ENCODE measurements at regions not wholly inside any gene's neighbourhood (a gene's known extent, or its start where the extent isn't known, plus 50 kb on each side); places are given as distances from the start of the nearest gene placed in this dataset.
A peak's percentile ranks its signal among the peaks of the same experiment; 100 is the strongest.

DNA sequence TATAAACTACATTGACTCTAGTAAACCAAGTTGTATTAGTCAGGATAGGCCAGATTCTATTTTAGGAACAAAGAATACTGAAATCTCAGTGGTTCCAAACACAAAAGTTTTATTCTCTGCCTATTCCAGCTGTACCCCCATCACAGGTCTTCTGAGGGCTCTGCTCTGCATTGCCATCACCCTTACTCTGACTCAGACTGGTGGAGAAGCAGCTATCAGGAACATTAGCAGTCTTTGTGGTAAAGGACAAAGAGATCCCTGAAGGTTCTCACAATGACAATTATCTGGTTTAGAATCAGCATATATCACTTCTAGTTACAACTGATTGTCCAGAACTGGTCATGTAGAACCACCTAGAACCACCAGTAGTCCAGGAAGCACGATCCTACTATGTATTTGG lies 251.1 kb downstream of the GLUD2 start:
- no peak for FAIRE-seq
- no peak for TF ChIP-seq POLR2A (IDR thresholded peaks at IDR 0.05; ENCODE audit: low read depth, low read length)
- no peak for DNase-seq (ENCODE audit: insufficient read length, low spot score)

DNA sequence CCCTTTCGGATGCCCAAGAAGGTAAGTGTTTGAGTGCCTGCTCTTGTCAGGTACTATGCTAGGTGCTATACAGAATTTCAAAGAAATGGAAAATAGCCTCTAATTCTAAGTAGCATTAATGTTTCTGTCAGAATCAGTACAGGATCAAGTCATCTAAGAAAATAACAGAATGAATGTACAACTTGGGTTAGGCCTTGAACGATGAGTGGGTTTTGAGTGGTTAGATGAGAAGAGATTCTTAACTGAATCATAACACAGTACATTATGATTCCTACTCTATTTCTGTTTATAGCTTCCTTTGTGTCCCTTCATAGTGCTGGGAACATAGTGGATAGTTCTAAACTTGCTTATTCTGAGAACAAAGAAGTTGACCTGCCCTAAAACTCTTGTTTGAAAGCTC lies 253.9 kb downstream of the GLUD2 start:
- TF ChIP-seq POLR2A (IDR thresholded peaks at IDR 0.05; ENCODE audit: low read depth, low read length) = no peak
- no peak for FAIRE-seq
- DNase-seq (ENCODE audit: insufficient read length, low spot score) = no peak

DNA sequence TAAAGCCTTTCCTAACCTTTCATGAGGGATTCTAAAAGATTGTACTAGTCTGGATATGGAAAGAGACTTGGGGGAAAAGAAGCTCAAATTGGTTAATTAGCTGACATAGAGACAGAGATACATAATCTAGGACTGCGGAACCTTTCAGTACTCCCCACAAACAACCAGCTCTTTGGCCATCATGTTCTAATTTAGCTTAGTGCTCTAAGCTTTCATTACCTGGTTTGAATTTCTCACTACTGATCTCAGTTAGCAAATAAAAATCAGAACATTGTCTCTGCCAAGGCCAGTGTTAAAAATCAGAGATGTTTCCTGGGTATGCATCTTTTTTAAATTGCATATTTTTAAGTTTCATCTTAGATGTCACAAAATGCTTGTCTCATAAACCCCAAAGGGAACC lies 254.4 kb downstream of the GLUD2 start:
- DNase-seq (ENCODE audit: insufficient read length, low spot score) = no peak
- TF ChIP-seq POLR2A (IDR thresholded peaks at IDR 0.05; ENCODE audit: low read depth, low read length) = no peak
- FAIRE-seq = no peak

DNA sequence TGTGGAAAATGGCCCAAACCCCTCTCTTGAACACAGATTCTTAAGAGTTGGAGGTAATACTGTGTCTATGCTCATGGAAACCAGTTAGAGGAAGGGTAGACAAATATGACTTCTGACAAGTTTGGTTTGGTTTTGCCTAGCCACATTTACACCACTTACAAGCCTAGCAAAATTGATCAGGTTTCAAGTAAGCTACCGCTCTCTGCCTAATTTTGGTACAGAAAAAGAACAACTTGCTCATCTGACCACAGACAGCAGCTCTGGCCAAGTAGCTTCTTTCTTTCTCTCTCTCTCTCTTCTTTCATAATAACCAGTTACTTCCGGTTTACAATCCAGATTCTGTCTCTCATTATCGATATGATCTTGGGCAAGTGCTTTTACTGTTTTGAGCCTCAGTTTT lies 260.0 kb downstream of the GLUD2 start:
- DNase-seq (ENCODE audit: insufficient read length, low spot score) (no peak), FAIRE-seq (no peak)
- no peak for TF ChIP-seq POLR2A (IDR thresholded peaks at IDR 0.05; ENCODE audit: low read depth, low read length)

DNA sequence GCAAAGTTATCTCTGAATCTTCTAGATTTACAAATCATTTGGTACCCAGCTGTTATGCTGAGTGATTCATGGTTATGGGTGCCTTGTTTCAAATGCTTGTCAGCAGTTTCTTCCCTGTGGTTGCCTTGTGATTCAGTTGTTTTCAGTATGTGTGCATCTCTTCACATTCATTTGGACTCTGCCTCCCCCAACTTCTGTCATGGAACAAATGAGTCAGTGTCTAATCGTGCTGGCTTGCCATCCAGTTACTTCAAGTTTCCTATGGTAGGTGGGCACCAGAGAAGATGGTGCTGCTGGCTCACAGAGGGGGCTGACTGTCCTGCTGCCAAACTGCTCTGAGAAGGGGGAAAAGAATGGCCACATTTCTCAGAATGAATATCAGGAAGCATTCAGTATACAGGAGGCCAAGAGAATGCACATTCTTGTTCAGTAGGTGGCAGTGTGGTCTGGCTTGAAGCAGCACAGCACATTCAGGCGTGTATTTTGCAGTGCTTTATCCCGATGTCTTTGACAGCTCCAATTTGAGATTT lies 260.9 kb downstream of the GLUD2 start:
- no peak for TF ChIP-seq POLR2A (IDR thresholded peaks at IDR 0.05; ENCODE audit: low read depth, low read length)
- peak; percentile 91 for FAIRE-seq
- DNase-seq (ENCODE audit: insufficient read length, low spot score) = peak; percentile 23

DNA sequence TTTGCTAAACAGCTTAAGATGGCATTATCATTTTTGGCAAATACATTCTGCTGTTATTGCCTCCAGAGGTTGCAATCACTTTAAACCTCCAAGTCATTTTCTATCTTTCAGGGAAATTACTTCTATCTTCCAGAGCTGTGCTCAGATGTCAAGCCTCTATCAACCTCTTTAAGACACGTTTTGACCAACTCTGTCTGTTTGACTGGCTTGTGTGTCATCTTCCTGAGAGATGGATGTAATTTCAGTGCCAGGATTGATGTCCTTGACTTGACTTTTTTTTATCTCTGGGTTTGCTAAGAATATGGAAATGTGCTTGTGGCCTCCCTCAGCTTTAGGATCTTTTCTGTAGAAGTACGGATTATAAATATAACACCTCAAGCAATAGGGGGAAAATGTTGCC lies 263.4 kb downstream of the GLUD2 start:
- FAIRE-seq = no peak
- DNase-seq (ENCODE audit: insufficient read length, low spot score) = no peak
- TF ChIP-seq POLR2A (IDR thresholded peaks at IDR 0.05; ENCODE audit: low read depth, low read length) = no peak

DNA sequence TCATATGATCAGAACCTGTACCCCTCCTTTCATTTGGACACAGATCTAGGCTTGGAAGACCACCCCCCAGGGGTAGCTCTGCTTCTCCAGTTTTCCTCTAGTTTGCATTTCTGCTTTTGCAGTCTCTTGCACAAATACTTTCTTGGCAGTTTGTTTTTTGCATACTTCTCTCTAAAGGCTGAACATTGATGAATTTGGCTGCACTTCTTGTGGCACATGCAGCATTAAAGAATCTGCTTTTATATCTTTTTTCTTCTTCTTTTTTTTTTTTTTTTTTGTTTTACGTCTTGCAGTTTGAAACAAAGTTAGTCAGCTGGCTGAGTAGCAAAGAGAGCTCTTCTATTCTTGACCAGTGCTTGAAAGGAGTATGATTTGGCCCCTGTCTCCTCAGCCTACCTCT lies 273.0 kb downstream of the GLUD2 start:
- FAIRE-seq (no peak), DNase-seq (ENCODE audit: insufficient read length, low spot score) (no peak)
- no peak for TF ChIP-seq POLR2A (IDR thresholded peaks at IDR 0.05; ENCODE audit: low read depth, low read length)

DNA sequence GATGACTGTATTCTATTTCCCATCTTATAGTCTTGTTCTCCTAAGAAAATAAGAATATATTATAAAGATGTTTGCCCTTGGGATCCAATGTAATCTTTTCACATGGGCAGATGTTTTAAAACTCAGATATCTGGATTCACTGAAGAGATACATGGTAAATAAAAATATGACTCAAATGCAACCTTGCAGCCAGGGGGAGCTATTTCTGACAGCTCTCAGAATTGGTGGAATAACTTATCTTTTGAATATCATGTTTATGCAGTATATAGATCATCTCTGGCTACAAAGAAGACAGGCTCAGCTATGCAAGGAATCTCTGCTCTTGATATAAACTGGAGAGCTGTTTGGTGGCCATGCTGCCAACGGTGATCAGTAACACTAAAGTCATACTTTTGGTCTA lies 274.7 kb downstream of the GLUD2 start:
- TF ChIP-seq POLR2A (IDR thresholded peaks at IDR 0.05; ENCODE audit: low read depth, low read length) = no peak
- no peak for DNase-seq (ENCODE audit: insufficient read length, low spot score)
- no peak for FAIRE-seq

DNA sequence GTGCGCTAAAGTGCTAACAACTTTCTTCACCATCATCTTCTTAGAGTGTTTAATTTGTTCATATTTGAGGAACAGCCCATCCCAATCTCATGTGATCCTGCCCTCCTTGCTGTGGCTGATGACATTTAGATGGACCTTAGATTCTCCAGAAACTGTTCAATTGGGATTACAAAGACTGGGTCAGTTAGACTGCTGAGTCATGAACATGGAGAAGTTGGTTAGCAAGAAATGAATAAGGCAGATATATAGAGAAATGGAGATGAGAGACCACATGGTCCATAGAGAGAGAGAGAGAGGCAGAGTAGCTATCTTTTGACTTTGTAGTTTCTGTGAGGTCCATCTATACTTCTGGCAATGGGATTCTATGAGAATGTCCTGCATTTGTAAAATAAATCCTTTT lies 275.9 kb downstream of the GLUD2 start:
- FAIRE-seq (no peak), DNase-seq (ENCODE audit: insufficient read length, low spot score) (no peak)
- TF ChIP-seq POLR2A (IDR thresholded peaks at IDR 0.05; ENCODE audit: low read depth, low read length) = no peak

DNA sequence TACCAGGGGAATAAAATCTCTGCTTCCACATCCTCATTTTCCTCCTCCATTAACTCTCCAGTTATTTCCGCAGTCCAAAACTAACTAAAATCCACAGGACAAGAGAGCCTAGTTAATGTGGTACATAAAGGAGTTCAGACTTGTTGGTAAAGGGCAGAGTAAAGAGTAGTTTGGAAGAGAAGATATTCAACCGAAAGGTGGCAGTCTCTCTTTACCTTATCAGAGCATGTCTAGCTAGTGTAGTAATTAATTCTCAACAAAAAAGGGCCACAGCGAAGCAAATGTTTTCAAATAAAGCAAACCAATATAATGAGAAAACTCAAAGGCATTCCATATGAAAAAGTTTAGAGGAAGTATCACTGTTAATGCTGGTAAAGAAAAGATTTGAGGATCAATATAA lies 286.5 kb downstream of the GLUD2 start:
- no peak for DNase-seq (ENCODE audit: insufficient read length, low spot score)
- TF ChIP-seq POLR2A (IDR thresholded peaks at IDR 0.05; ENCODE audit: low read depth, low read length) = no peak
- no peak for FAIRE-seq

DNA sequence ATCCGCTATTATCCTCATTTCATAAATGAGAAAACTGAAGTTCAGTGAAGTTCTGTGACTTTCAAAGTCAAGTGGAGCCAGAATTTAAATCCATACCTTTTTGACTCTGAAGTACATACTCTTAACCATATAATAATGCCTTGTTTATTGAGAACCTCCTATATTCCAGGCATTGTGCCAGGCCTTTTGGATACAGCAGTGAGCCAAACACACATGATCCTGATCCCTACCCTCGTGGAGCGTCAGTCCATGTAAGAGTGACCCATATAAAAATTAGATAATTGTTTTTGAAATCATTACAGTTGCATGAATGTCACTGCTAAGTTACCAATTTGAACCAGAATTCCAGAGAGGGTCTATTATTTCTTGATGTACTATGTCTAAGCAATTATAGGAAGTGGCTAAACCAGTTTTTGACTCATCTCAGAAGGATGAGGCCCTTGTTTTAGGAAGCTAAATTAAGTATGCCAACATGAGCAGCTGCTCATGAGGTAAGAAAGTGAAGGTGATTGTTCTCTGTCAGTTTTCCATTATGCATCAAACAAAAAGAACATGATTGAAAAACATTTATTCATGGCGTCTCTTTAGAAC lies 289.5 kb downstream of the GLUD2 start:
- no peak for FAIRE-seq
- no peak for DNase-seq (ENCODE audit: insufficient read length, low spot score)
- TF ChIP-seq POLR2A (IDR thresholded peaks at IDR 0.05; ENCODE audit: low read depth, low read length) = no peak

DNA sequence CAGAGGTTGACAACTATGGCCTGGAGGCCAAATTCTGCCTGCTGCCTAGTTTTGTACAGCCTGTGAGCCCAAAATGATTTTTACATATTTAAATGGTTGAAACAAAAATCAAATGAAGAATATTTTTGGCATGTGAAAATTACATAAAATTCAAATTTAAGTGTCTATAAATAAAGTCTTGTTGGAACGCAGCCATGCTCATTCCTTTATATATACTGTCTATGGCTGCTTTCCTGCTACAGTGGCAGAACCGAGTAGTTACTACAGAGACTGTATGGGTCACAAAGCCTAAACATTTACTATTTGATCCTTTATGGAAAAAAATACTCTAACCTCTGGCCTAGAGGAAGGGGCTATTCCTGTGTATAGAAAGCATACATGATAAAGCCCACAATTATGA lies 290.4 kb downstream of the GLUD2 start:
- no peak for TF ChIP-seq POLR2A (IDR thresholded peaks at IDR 0.05; ENCODE audit: low read depth, low read length)
- no peak for DNase-seq (ENCODE audit: insufficient read length, low spot score)
- no peak for FAIRE-seq

DNA sequence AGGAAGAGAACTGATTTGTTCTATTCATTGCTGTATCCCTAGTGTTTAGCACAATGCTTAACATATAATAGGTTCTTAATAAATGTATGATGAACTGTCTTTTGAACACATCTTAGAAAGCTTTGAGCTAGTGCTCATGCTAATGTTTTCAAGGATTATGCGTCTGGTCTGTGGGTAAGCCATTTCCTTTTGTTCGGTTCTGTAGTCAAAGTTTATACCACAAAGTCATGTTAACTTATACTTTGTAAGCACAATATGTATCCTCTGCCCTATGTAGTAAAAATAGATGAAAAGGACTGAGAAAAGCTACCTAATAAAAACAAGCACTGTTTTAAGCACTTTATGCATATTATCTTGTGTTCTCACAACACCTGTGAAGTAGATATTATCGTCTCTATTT lies 301.9 kb downstream of the GLUD2 start:
- no peak for TF ChIP-seq POLR2A (IDR thresholded peaks at IDR 0.05; ENCODE audit: low read depth, low read length)
- no peak for FAIRE-seq
- DNase-seq (ENCODE audit: insufficient read length, low spot score) = no peak

DNA sequence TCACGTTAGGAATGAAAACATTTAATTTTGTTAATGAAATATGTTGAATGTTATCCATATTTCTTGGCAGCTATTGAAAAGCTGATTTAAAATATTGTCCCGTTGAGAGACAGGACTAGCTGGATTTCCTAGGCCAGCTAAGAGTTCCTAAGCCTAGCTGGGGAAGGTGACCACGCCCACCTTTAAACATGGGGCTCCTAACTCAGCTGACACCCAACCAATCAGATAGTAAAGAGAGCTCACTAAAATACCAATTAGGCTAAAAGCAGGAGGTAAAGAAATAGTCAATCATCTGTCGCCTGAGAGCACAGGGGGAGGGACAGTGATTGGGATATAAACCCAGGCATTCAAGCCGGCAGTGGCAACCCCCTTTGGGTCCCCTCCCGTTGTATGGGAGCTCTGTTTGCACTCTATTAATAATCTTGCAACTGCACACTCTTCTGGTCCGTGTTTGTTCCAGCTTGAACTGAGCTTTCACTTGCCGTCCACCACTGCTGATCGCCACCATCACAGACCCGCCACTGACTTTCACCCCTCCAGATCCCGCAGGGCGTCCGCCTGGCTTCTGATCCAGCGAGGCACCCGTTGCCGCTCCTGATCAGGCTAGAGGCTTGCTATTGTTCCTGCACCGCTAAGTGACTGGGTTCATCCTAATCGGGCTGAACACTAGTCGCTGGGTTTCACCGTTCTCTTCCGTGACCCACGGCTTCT lies 308.9 kb downstream of the GLUD2 start:
- no peak for TF ChIP-seq POLR2A (IDR thresholded peaks at IDR 0.05; ENCODE audit: low read depth, low read length)
- DNase-seq (ENCODE audit: insufficient read length, low spot score) (no peak), FAIRE-seq (no peak)

DNA sequence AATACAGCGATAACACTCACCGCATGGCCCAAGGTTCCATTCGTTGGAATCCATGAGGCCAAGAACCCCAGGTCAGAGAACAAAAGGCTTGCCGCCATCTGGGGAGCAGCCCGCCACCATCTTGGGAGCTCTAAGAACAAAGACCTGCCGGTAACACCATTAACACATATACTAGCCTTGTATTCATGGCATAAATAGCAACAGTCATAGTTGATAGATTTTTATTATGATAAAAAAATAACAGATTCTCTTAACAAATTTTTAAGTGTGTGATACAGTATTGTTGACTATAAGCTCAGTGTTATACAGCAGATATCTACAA lies 309.4 kb downstream of the GLUD2 start:
- TF ChIP-seq POLR2A (IDR thresholded peaks at IDR 0.05; ENCODE audit: low read depth, low read length) = no peak
- FAIRE-seq (no peak), DNase-seq (ENCODE audit: insufficient read length, low spot score) (no peak)
